Endothelial cell of umbilical vein (primary cell): ENCODE measurements at regions not wholly inside any gene's neighbourhood (a gene's known extent, or its start where the extent isn't known, plus 50 kb on each side); places are given as distances from the start of the nearest gene placed in this dataset.

Source experiments
- BruUV-seq: library from RNA; stranded (reverse); fragments of 400-500 nt; replicated peaks from 2 replicates; lab custom pipeline; 2021; lab: Mats Ljungman, UMichigan
- CTCF ChIA-PET: fragments of 300-600, 350-600 bp; sonication (Branson Sonifier 250); formaldehyde crosslinking; loops from one replicate; lab custom pipeline; 2021; ENCODE audit warnings: antibody characterized with exemption, inconsistent platforms; lab: Charles Lee
- POLR2A ChIA-PET: fragments of 300-600, 350-600 bp; sonication (Branson Sonifier 250); formaldehyde crosslinking; loops from one replicate; lab custom pipeline; 2021; ENCODE audit warnings: antibody characterized with exemption, inconsistent platforms; lab: Charles Lee
- DNase-seq: peaks from one replicate; pipeline ENCODE4 v3.0.0-alpha.2; 2011; ENCODE audit warnings: low read depth, low spot score
- FAIRE-seq: peaks from 2 replicates; lab custom pipeline; 2011; peaks lifted over from hg19 to GRCh38; lab: Jason Lieb, UNC
- H2AFZ ChIP-seq: 2 replicates; pipeline ENCODE4 v1.6.0; 2012; ENCODE audit warnings: low read depth, low read length, control low read depth, inconsistent platforms
- H3K27ac ChIP-seq: 2 replicates; pipeline ENCODE4 v1.5.1; 2011; ENCODE audit warnings: low read depth, mild to moderate bottlenecking, control low read depth, low read length, moderate library complexity; ENCODE audit not compliant: insufficient read depth
- H3K27me3 ChIP-seq, 2 experiments: 2 replicates each; pipeline versions ENCODE4 v1.6.0 to v1.6.1; 2011; ENCODE audit warnings: low read length in 2 of 2, mixed read lengths in 1 of 2; ENCODE audit not compliant: control insufficient read depth in 2 of 2, insufficient read depth in 2 of 2
- H3K36me3 ChIP-seq, 2 experiments: 2 replicates in 1 of 2; 3 replicates in 1 of 2; pipeline ENCODE4 v1.5.1; 2011; ENCODE audit warnings: low read length in 2 of 2, mild to moderate bottlenecking in 1 of 2, moderate library complexity in 1 of 2; ENCODE audit not compliant: control insufficient read depth in 2 of 2, insufficient read depth in 2 of 2; ENCODE audit errors: extremely low read depth in 1 of 2
- H3K4me1 ChIP-seq: 3 replicates; pipeline ENCODE4 v1.5.1; 2011; ENCODE audit warnings: mild to moderate bottlenecking, low read length; ENCODE audit not compliant: control insufficient read depth, insufficient read depth; ENCODE audit errors: extremely low read depth
- H3K4me2 ChIP-seq: 2 replicates; pipeline ENCODE4 v1.6.1; 2011; ENCODE audit warnings: low read length, control low read depth, mixed read lengths; ENCODE audit not compliant: insufficient read depth
- H3K4me3 ChIP-seq, 3 experiments: fragments of 200-600 bp in 1 of 3; sonication (generic), shearing (Covaris generic) in 1 of 3; replicated peaks in 1 of 3; 2 replicates each; pipeline ENCODE4 v1.5.1; 2011 to 2016; ENCODE audit warnings: control low read depth in 3 of 3, low read length in 3 of 3, mild to moderate bottlenecking in 2 of 3, inconsistent platforms in 1 of 3, low read depth in 1 of 3, moderate library complexity in 1 of 3; ENCODE audit not compliant: insufficient read depth in 1 of 3
- H3K79me2 ChIP-seq: 2 replicates; pipeline ENCODE4 v1.6.0; 2012; ENCODE audit warnings: low read length, inconsistent platforms; ENCODE audit not compliant: control insufficient read depth, insufficient read depth
- H3K9ac ChIP-seq: replicated peaks from 2 replicates; pipeline ENCODE3; 2011; ENCODE audit warnings: low read length, control low read depth; ENCODE audit not compliant: insufficient read depth; ENCODE audit errors: extremely low read depth
- H3K9me1 ChIP-seq: replicated peaks from 3 replicates; pipeline ENCODE4 v1.6.0; 2011; ENCODE audit warnings: mild to moderate bottlenecking, low read length; ENCODE audit not compliant: control insufficient read depth, insufficient read depth; ENCODE audit errors: extremely low read depth
- H3K9me3 ChIP-seq: replicated peaks from 2 replicates; pipeline ENCODE4 v1.5.1; 2012; ENCODE audit warnings: low read length, inconsistent platforms; ENCODE audit not compliant: control insufficient read depth, insufficient read depth
- H4K20me1 ChIP-seq: replicated peaks from 2 replicates; pipeline ENCODE3; 2011; ENCODE audit warnings: mild to moderate bottlenecking, low read length; ENCODE audit not compliant: control insufficient read depth, insufficient read depth; ENCODE audit errors: extremely low read depth
- CTCF ChIP-seq, 2 donors: IDR thresholded peaks; 1 replicate in 1 of 2; 2 replicates in 1 of 2; pipeline ENCODE4 v1.5.1; 2011; ENCODE audit warnings: low read length in 2 of 2, mild to moderate bottlenecking in 2 of 2, moderate library complexity in 2 of 2, control low read depth in 1 of 2, inconsistent platforms in 1 of 2, low read depth in 1 of 2; ENCODE audit not compliant: insufficient read depth in 1 of 2; ENCODE audit errors: extremely low read depth in 1 of 2
- EZH2 ChIP-seq: IDR thresholded peaks from 2 replicates; pipeline ENCODE4 v1.6.1; 2012; ENCODE audit warnings: borderline replicate concordance, low read depth, mild to moderate bottlenecking, moderate library complexity, low read length, inconsistent platforms; ENCODE audit not compliant: severe bottlenecking
- FOS ChIP-seq: IDR thresholded peaks from 2 replicates; pipeline ENCODE4 v1.6.1; 2011; ENCODE audit warnings: mild to moderate bottlenecking, low read length, moderate library complexity, borderline replicate concordance; ENCODE audit not compliant: insufficient read depth
- GATA2 ChIP-seq: IDR thresholded peaks from 2 replicates; pipeline ENCODE4 v1.7.0; 2011; ENCODE audit warnings: low read depth, mild to moderate bottlenecking, moderate library complexity, mixed read lengths, low read length; ENCODE audit not compliant: insufficient read length, insufficient read depth
- JUN ChIP-seq: IDR thresholded peaks from 2 replicates; pipeline ENCODE4 v1.6.1; 2011; ENCODE audit warnings: borderline replicate concordance, low read depth; ENCODE audit not compliant: insufficient read length, insufficient read depth
- MAX ChIP-seq: IDR thresholded peaks from 2 replicates; pipeline ENCODE4 v1.6.1; 2011; ENCODE audit not compliant: insufficient read depth, insufficient read length
- MYC ChIP-seq: IDR thresholded peaks from one replicate; pipeline ENCODE4 v1.6.1; 2011; ENCODE audit warnings: mild to moderate bottlenecking, low read depth, low read length
- POLR2A ChIP-seq: IDR thresholded peaks from 2 replicates; pipeline ENCODE4 v1.6.1; 2012; ENCODE audit warnings: low read depth, mild to moderate bottlenecking, control low read depth, low read length
- POLR2AphosphoS5 ChIP-seq: IDR thresholded peaks from 2 replicates; pipeline ENCODE4 v1.6.1; 2012; ENCODE audit warnings: low read depth, mild to moderate bottlenecking, control low read depth, low read length, moderate library complexity; ENCODE audit not compliant: insufficient read depth
- dilution Hi-C: fragments of 300-500 bp; cut with MboI; formaldehyde crosslinking; loops from one replicate; pipeline ENCODE4 v1.15.0; 2019; ENCODE audit warnings: low sequenced_read_pairs; ENCODE audit not compliant: extremely low pct_ligation_motif_present
- intact Hi-C: fragments of 100-400 bp; cut with micrococcal nuclease; formaldehyde crosslinking; loops from one replicate; pipeline ENCODE4 v1.10.0; 2022

- no TSS peak for BruUV-seq
- Histone ChIP-seq H3K27me3 (no peaks in the 10 kb centered on the region), H3K4me3 (no peak overlapping the region), H3K4me1 (no peaks in the 10 kb centered on the region), H3K36me3 (no peaks in the 10 kb centered on the region), H3K9me3 (no peaks in the 10 kb centered on the region), H4K20me1 (no peaks in the 10 kb centered on the region), H3K9me1 (no peaks in the 10 kb centered on the region), H3K9ac (no peak overlapping the region), H3K27ac (no peak overlapping the region), H3K4me2 (no peak overlapping the region), H2AFZ (no peak overlapping the region), H3K79me2 (no peaks in the 10 kb centered on the region)
- DNase-seq: no peak
- dilution Hi-C loops (no loop called here), intact Hi-C loops (no loop called here)
- TF ChIP-seq EZH2: no peak
- TF ChIP-seq MAX: no peak
- FAIRE-seq: no peak
- POLR2A ChIA-PET: no interaction called here
- CTCF ChIA-PET: no interaction called here
These were observed 884.6 kb downstream of the TTLL7 start for GRCh38 chr1:83114136-83114834.

- H3K36me3 ChIP-seq: no peaks in the 10 kb centered on the region
- dilution Hi-C loops (no loop called here), intact Hi-C loops (no loop called here)
- H3K4me1 ChIP-seq: no peaks in the 10 kb centered on the region
- no TSS peak for BruUV-seq
- no peak overlapping the region for H3K4me3 ChIP-seq
- H3K27ac ChIP-seq: no peak overlapping the region
- H3K79me2 ChIP-seq: no peaks in the 10 kb centered on the region
- H3K4me2 ChIP-seq: no peak overlapping the region
- TF ChIP-seq GATA2 (no peak), CTCF (IDR thresholded peaks at IDR 0.05; ENCODE audit: extremely low read depth in 1 of 2, insufficient read depth in 1 of 2, low read depth in 1 of 2, low read length in 2 of 2) (no peak), JUN (no peak), POLR2AphosphoS5 (no peak), EZH2 (no peak), MAX (no peak), POLR2A (no peak), MYC (no peak), FOS (no peak)
- ChIA-PET CTCF (no interaction called here), POLR2A (no interaction called here)
- H3K9ac ChIP-seq: no peak overlapping the region
- no peak overlapping the region for H2AFZ ChIP-seq
- H4K20me1 ChIP-seq: no peaks in the 10 kb centered on the region
- H3K9me1 ChIP-seq: no peaks in the 10 kb centered on the region
- H3K9me3 ChIP-seq: no peaks in the 10 kb centered on the region
- DNase-seq: no peak
- H3K27me3 ChIP-seq: no peaks in the 10 kb centered on the region
- FAIRE-seq: no peak
These were observed 885.3 kb downstream of the TTLL7 start for GRCh38 chr1:83113652-83114051.
